Stimulated activated naive CD8-positive, alpha-beta T cell treated with anti-CD3 and anti-CD28 coated beads, Interleukin-15, Interleukin-2, amounts not matched to agents 100 ng/mL and 50 ng/mL, for 24 hours (primary cell): ENCODE measurements at regions not wholly inside any gene's neighbourhood (a gene's known extent, or its start where the extent isn't known, plus 50 kb on each side); places are given as distances from the start of the nearest gene placed in this dataset.
"Not testable (repeated sequence)": the region's sequence is repeated elsewhere in the genome, so short reads cannot be mapped to it uniquely, and the experiment has no call there.

Source experiments
- H3K27ac Mint-ChIP-seq: one replicate; pipeline ENCODE4 v1.8.0; 2021; ENCODE audit warnings: mild to moderate bottlenecking, mixed read lengths
- H3K27me3 Mint-ChIP-seq: one replicate; pipeline ENCODE4 v1.8.0; 2021; ENCODE audit warnings: mixed read lengths
- H3K36me3 Mint-ChIP-seq: one replicate; pipeline ENCODE4 v1.8.0; 2021; ENCODE audit warnings: low read depth, mixed read lengths
- H3K4me1 Mint-ChIP-seq: one replicate; pipeline ENCODE4 v1.8.0; 2021; ENCODE audit warnings: low read depth, mixed read lengths
- H3K4me3 Mint-ChIP-seq: one replicate; pipeline ENCODE4 v1.8.0; 2021; ENCODE audit warnings: mild to moderate bottlenecking, mixed read lengths
- H3K9me3 Mint-ChIP-seq: one replicate; pipeline ENCODE4 v1.8.0; 2021; ENCODE audit warnings: mixed read lengths

DNA sequence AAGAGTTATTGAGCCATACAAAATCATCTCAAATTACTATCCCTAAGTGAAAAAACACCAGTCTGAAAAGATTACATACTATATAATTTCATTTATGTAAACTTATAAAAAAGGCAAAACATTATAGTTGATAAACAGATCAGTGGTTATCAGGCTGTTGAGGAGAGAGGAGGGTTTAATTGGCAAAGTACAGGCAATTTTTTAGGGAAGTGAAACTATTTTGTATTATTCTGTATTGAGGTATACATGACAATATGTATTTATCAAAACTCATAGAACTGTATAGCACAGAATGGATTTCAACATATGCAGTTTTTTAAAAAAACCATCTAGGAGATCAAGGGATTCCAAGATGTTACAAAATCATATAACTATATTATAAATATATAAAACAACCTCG, 403.7 kb downstream of the LTN1 start:
- H3K4me1 Mint-ChIP-seq, result no peaks in the 10 kb centered on the region
- H3K4me3 Mint-ChIP-seq, result no peak overlapping the region
- H3K27ac Mint-ChIP-seq, result no peak overlapping the region

DNA sequence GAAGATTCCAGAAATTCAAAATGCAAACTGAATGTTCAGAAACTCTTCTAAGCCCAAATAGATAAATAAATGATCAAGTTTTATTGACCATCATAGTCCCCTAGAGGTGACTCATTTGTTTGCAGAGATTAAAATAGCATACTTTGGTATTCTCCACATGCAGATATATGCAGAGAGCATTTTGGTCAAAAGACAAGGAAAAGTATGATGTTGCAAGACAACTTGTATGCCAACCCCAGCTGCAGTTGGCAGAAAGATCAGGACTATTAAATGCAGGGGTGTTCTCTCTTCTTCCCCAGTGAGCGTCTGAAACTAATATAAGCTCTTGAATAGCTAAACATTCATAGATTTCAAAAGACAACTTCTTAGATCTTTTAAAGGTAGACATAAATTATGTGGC, 404.9 kb downstream of the LTN1 start:
- no peaks in the 10 kb centered on the region for H3K27me3 Mint-ChIP-seq
- peaks cover 4% of the 10 kb centered on the region for H3K36me3 Mint-ChIP-seq
- no peak overlapping the region for H3K27ac Mint-ChIP-seq
- H3K4me3 Mint-ChIP-seq, result no peak overlapping the region
- H3K4me1 Mint-ChIP-seq, result no peaks in the 10 kb centered on the region
- peaks cover 7% of the 10 kb centered on the region for H3K9me3 Mint-ChIP-seq

More for the DNA sequence above, 403.7 kb downstream of the LTN1 start:
- H3K27me3 Mint-ChIP-seq, result no peaks in the 10 kb centered on the region
- H3K9me3 Mint-ChIP-seq, result peaks cover 7% of the 10 kb centered on the region
- peaks cover 4% of the 10 kb centered on the region for H3K36me3 Mint-ChIP-seq

DNA sequence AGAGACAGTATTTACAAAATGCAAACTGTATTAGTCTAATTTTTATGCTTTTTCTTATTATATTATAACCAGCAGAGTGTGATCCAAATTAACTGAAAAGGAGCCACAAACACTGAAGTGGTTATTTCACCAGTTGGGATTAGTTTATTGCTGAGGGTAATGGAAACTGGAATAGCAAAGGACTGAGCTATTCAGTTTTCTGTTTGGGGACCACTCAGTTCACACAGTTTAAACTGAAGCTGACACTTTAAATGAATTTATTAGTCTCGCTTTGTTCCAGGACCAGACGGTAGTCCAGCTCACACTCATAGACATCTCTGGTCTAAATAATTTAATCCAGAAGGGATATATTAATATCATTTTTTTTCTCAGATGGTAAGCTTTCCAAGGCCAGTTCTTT, 410.7 kb downstream of the LTN1 start:
- H3K27ac Mint-ChIP-seq, result no peak overlapping the region
- no peaks in the 10 kb centered on the region for H3K9me3 Mint-ChIP-seq
- H3K4me1 Mint-ChIP-seq, result no peaks in the 10 kb centered on the region

DNA sequence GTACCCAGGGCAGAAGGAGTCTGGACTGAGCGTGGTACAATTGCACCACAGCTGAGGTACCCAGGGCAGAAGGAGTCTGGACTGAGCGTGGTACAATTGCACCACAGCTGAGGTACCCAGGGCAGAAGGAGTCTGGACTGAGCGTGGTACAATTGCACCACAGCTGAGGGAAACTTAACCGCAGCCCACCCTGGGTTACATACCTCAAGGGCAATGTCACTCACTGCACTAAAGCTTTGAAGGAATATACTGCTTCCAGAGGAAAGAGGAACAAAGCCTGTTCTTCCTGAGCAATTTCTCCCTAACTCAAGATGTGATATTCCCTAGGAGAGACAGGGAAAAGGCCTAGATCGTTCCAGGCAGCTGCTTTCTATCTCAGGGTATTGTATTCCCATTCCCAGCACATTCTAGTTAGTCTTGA, 411.4 kb downstream of the LTN1 start:
- H3K36me3 Mint-ChIP-seq, H3K27me3 Mint-ChIP-seq: not testable (repeated sequence)

More for the DNA sequence above, 410.7 kb downstream of the LTN1 start:
- H3K27me3 Mint-ChIP-seq, result no peaks in the 10 kb centered on the region
- peaks cover 4% of the 10 kb centered on the region for H3K36me3 Mint-ChIP-seq
- no peak overlapping the region for H3K4me3 Mint-ChIP-seq

DNA sequence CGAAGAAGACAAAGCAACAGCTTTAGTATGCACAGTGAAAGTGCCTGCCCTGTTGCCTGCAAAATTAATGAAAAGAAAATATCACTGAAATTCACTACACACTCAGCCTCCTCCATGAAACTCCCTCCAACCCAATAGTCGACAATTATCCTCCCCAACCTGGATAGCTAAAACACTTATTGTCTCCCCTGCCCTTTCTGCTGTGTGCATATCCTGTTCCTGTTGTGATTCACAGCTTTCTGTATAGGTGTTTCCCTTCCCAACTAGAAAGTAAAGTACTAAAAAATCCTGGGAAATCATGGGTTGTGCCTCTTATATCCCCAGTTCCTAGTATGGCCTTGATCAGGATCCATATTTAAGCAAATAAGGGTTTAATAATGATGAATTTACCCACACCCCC, 412.1 kb downstream of the LTN1 start:
- Mint-ChIP-seq H3K36me3 (peaks cover 11% of the 10 kb centered on the region), H3K9me3 (peaks cover 2% of the 10 kb centered on the region), H3K27me3 (no peaks in the 10 kb centered on the region), H3K4me1 (no peaks in the 10 kb centered on the region), H3K4me3 (no peak overlapping the region), H3K27ac (no peak overlapping the region)

More for the DNA sequence above, 411.4 kb downstream of the LTN1 start:
- not testable (repeated sequence) for H3K9me3 Mint-ChIP-seq, H3K4me1 Mint-ChIP-seq, H3K4me3 Mint-ChIP-seq, H3K27ac Mint-ChIP-seq

DNA sequence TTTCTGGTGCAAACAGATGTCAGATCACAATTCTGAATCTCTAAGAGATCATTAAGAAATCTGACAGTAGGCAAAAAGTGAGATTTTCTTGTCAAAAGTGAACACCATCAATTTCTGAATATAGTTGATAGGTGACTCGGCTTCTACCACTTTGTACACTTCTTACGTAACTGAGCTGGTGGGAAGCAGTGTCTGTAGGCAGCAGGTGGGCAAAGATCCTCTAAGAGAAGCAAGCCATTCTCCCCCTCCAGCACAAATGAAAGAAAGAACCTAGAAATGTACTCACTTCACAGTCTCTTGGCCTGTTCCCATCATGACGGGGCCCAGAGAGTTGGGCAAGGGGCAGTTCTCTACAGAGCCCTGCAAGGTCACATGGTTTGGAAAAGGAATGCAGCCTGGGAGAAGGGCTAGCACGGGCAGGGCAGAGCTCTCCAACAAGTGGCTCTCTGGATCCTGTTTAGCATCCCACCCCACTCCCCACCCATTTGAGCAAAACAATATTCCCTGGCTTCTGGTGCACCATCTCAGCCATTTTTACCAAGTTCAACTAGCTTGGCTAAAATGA, 412.6 kb downstream of the LTN1 start:
- no peak overlapping the region for H3K27ac Mint-ChIP-seq
- H3K9me3 Mint-ChIP-seq, result peaks cover 6% of the 10 kb centered on the region
- H3K4me3 Mint-ChIP-seq, result no peak overlapping the region
- peaks cover 13% of the 10 kb centered on the region for H3K36me3 Mint-ChIP-seq
- H3K27me3 Mint-ChIP-seq, result no peaks in the 10 kb centered on the region
- H3K4me1 Mint-ChIP-seq, result no peaks in the 10 kb centered on the region

DNA sequence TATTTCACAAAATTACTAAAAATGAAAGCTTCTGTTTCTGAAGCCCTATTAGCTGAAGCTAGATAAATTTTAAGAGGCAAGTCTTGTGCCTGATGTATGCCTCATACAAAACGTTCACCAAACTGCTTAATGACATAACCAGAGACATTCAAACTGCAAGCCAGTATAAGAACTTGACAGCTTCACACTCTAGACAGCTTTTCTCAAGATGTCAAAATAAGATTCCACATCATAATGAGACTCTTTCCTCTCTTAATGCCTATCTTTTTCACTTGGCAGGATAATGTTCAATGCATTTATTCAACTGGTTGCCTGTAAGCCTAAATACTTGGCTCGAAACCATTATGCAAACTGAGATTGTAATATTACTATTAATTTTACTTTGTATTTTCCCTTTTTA, 424.0 kb downstream of the LTN1 start:
- no peaks in the 10 kb centered on the region for H3K27me3 Mint-ChIP-seq
- no peaks in the 10 kb centered on the region for H3K4me1 Mint-ChIP-seq
- no peak overlapping the region for H3K4me3 Mint-ChIP-seq
- peaks cover 5% of the 10 kb centered on the region for H3K9me3 Mint-ChIP-seq
- H3K36me3 Mint-ChIP-seq, result no peaks in the 10 kb centered on the region
- no peak overlapping the region for H3K27ac Mint-ChIP-seq

DNA sequence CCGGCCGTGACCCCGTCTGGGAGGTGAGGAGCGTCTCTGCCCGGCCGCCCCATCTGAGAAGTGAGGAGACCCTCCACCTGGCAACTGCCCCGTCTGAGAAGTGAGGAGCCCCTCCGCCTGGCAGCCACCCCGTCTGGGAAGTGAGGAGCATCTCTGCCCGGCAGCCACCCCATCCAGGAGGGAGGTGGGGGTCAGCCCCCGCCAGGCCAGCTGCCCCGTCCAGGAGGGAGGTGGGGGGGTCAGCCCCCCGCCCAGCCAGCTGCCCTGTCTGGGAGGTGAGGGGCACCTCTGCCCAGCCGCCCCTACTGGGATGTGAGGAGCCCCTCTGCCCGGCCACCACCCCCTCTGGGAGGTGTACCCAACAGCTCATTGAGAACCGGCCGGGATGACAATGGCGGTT, 428.7 kb downstream of the LTN1 start:
- not testable (repeated sequence) for H3K27me3 Mint-ChIP-seq

DNA sequence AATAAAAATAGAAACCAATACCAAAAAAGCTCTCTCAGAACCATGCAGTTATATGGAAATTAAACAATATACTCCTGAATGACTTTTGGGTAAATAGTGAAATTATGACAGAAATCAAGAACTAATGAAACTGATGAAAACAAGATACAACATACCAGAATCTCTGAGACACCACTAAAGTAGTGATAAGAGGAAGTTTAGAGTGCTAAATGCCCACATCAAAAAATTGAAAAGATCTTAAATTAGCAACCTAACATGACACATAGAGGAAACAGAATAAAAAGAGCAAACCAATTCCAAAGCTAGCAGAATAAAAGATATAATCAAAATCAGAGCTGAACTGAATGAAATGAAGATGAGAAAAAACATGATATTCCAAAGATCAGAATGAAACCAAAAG, 430.9 kb downstream of the LTN1 start:
- H3K4me1 Mint-ChIP-seq, result peaks cover 20% of the 10 kb centered on the region
- H3K4me3 Mint-ChIP-seq, result no peak overlapping the region
- no peak overlapping the region for H3K27ac Mint-ChIP-seq

More for the DNA sequence above, 428.7 kb downstream of the LTN1 start:
- Mint-ChIP-seq H3K4me1 (peaks cover 20% of the 10 kb centered on the region), H3K9me3 (peaks cover 11% of the 10 kb centered on the region)
- not testable (repeated sequence) for H3K36me3 Mint-ChIP-seq, H3K4me3 Mint-ChIP-seq, H3K27ac Mint-ChIP-seq

DNA sequence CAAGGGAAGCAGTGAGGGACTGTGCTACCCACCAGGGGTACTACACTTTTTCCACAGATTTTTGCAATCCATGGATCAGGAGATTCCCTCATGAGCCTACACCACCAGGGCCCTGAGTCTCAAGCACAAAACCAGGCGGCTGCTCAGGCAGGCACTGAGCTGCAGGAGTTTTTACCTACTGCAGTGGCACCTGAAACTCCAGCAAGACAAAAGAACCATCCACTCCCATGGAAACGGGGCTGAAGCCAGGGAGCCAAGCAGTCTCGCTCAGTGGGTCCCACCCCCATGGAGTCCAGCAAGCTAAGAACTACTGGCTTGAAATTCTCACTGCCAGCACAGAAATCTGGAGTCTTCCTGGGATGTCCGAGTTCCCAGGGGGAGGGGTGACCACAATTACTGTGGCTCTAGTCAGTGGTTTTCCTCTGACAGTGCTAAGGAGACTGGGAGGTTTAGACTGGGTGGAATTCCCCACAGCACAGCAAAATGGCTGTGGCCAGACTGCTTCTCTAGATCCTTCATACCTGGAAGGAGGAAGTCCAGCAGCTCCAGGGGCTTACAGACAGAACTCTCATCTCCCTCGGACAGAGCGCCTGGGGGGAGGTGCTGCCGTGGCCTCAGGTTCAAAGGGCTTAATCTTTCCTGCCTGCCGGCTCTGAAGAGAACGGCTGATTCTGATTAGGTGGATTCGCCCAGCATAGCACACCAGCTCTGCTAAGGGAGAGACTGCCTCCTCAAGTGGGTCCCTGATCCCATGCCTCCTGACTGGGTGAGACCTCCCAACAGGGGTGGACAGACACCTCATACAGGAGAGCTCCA, 437.8 kb downstream of the LTN1 start:
- Mint-ChIP-seq H3K36me3 (peaks cover 4% of the 10 kb centered on the region), H3K27me3 (no peaks in the 10 kb centered on the region), H3K4me3 (no peak overlapping the region), H3K9me3 (peaks cover 4% of the 10 kb centered on the region), H3K27ac (no peak overlapping the region), H3K4me1 (no peaks in the 10 kb centered on the region)

More for the DNA sequence above, 430.9 kb downstream of the LTN1 start:
- Mint-ChIP-seq H3K27me3 (no peaks in the 10 kb centered on the region), H3K36me3 (peaks cover 4% of the 10 kb centered on the region), H3K9me3 (peaks cover 11% of the 10 kb centered on the region)

DNA sequence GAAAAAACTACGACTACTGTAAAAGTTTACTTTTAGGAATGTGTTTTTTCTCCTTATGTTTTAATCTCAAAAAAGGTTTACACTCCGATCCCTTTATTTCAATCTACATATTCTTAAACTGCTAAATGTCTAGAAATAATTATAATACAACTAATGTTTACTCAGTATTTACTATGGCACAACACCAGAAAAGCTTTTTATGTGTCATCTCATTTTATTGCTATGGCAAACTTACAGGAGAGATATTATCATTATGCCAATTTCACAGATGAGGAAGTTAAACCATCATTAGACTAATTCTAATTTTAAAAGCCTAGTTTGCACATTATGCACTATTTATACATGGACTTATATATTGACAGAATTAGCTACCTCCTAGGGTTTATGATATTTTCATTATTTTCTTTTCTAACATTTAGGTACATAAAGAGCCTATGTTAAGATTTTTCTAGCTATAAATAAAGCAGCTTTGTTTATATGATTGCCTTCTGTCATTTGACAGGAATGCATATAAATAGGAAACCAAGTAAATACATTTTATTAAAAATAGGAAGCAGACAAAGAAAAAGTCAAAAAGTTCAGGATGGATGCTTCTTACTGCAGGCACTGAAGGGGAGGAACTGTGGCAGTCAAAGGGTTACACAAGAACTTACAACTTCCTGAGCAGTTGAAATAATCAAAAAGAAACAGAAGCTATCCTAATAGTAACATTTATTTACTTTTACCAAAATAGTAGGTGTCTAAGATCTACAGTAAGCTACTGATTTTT, 442.4 kb downstream of the LTN1 start:
- H3K36me3 Mint-ChIP-seq, result no peaks in the 10 kb centered on the region
- no peaks in the 10 kb centered on the region for H3K4me1 Mint-ChIP-seq
- no peaks in the 10 kb centered on the region for H3K27me3 Mint-ChIP-seq
- no peak overlapping the region for H3K4me3 Mint-ChIP-seq
- H3K9me3 Mint-ChIP-seq, result no peaks in the 10 kb centered on the region
- H3K27ac Mint-ChIP-seq, result no peak overlapping the region

DNA sequence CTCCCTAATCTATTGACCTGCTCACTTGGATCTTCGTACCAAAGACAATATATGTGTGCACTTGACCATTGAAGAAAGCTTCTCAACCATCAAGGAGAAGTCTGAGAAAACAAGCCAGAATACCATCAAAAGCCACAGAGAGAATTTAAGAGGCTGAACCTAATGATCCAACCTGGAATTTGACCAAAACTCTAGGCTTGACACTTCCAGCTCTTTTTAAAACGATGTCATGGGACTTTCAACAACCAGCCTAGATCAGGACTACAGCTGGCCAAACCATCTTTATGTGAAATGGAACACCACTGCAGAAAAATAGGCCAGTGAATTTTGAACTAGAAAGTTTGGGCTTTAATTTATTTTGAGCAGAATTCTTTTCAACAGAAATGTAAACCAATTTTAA, 444.4 kb downstream of the LTN1 start:
- no peaks in the 10 kb centered on the region for H3K27me3 Mint-ChIP-seq
- H3K27ac Mint-ChIP-seq, result no peak overlapping the region

DNA sequence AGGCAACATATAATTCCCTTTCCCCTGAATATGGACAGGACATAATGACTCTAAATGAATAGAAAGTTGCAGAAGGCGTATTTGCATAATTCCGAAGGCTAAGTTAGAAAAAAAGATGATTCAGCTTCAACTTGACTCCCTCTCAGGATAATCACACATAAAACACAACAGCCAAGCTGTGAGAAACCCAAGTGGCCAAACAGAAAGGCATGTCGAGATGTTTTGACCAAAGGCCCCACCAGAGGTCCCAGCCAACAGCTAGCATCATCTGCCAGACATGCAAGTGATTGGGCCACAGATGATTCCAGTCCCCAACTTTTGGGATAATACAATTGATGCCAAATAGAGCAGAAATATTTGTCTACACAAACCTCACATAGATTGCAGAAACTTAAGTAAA, 444.9 kb downstream of the LTN1 start:
- Mint-ChIP-seq H3K27me3 (no peaks in the 10 kb centered on the region), H3K36me3 (no peaks in the 10 kb centered on the region), H3K27ac (no peak overlapping the region), H3K4me3 (no peak overlapping the region), H3K9me3 (no peaks in the 10 kb centered on the region), H3K4me1 (no peaks in the 10 kb centered on the region)

More for the DNA sequence above, 444.4 kb downstream of the LTN1 start:
- H3K9me3 Mint-ChIP-seq, result no peaks in the 10 kb centered on the region
- H3K4me1 Mint-ChIP-seq, result no peaks in the 10 kb centered on the region
- H3K4me3 Mint-ChIP-seq, result no peak overlapping the region
- no peaks in the 10 kb centered on the region for H3K36me3 Mint-ChIP-seq

DNA sequence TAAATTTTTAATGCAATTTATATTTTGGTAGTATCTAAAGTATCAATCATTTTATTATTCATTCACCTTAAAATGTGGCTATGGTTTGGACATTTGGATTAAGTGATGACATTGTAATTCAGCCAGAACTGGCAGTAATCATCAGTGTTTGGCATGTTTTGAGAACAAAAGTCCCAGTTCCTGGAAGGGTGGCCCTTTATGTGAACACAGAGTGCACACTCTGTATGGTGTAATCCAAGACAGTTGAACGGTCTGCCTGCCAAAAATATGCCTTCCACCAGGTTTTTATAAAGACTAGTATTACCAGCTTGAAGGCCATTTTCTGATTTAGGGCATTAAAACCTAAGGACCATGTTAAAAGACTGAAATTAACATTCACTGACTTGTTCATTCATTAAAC, 448.7 kb downstream of the LTN1 start:
- Mint-ChIP-seq H3K36me3 (no peaks in the 10 kb centered on the region), H3K4me3 (no peak overlapping the region), H3K4me1 (no peaks in the 10 kb centered on the region), H3K9me3 (no peaks in the 10 kb centered on the region), H3K27me3 (no peaks in the 10 kb centered on the region), H3K27ac (no peak overlapping the region)

DNA sequence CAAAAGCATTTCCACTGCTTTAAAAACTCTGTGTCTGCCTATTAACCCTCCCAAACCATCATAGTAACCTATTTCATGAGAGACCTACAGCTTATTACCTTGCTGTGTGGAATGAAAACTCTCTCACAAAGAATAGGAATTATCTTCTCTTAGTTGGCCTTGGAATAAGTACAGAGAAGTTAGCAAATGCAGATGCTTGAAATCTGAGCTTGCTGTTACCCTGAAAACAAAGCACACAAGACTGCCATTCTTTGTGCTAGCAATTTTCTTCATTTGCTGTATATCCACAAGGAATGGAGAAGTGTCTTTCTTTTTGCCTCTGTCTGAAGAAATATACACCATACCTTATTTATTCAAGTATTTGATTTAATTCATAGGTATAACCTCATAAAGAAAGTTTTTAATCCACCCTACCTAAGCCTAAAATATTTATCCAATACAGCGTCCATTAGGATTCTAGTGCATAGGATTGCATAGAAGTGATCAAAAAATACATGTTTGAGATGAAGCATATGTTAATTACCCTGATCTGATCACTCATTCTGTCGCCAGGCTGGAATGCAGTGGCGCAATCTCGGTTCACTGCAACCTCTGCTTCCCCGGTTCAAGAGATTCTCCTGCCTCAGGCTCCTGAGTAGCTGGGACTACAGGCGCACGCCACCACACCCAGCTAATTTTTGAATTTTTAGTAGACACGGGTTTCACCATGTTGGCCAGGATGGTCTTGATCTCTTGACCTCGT, 451.1 kb downstream of the LTN1 start:
- H3K36me3 Mint-ChIP-seq, result no peaks in the 10 kb centered on the region
- no peaks in the 10 kb centered on the region for H3K9me3 Mint-ChIP-seq
- H3K4me1 Mint-ChIP-seq, result peaks cover 5% of the 10 kb centered on the region
- H3K27me3 Mint-ChIP-seq, result no peaks in the 10 kb centered on the region
- H3K27ac Mint-ChIP-seq, result no peak overlapping the region
- H3K4me3 Mint-ChIP-seq, result no peak overlapping the region
